T-helper 1 cell treated with Interleukin-12 subunit alpha and Interleukin-12 subunit beta and Interleukin-4 antibody, amounts not matched to agents 30 μg/mL and 1 μg/mL, for 36 hours (primary cell): ENCODE measurements at regions not wholly inside any gene's neighbourhood (a gene's known extent, or its start where the extent isn't known, plus 50 kb on each side); places are given as distances from the start of the nearest gene placed in this dataset.

Source experiments
- H3K27ac Mint-ChIP-seq: one replicate; pipeline ENCODE4 v1.8.0; 2021; ENCODE audit warnings: mild to moderate bottlenecking, mixed read lengths
- H3K27me3 Mint-ChIP-seq: one replicate; pipeline ENCODE4 v1.8.0; 2021; ENCODE audit warnings: low read depth, mixed read lengths
- H3K36me3 Mint-ChIP-seq: one replicate; pipeline ENCODE4 v1.8.0; 2021; ENCODE audit warnings: low read depth, mixed read lengths
- H3K4me1 Mint-ChIP-seq: one replicate; pipeline ENCODE4 v1.8.0; 2021; ENCODE audit warnings: low read depth, mixed read lengths
- H3K4me3 Mint-ChIP-seq: one replicate; pipeline ENCODE4 v1.8.0; 2021; ENCODE audit warnings: mild to moderate bottlenecking, moderate library complexity, mixed read lengths
- H3K9me3 Mint-ChIP-seq: one replicate; pipeline ENCODE4 v1.8.0; 2021; ENCODE audit warnings: mixed read lengths

DNA sequence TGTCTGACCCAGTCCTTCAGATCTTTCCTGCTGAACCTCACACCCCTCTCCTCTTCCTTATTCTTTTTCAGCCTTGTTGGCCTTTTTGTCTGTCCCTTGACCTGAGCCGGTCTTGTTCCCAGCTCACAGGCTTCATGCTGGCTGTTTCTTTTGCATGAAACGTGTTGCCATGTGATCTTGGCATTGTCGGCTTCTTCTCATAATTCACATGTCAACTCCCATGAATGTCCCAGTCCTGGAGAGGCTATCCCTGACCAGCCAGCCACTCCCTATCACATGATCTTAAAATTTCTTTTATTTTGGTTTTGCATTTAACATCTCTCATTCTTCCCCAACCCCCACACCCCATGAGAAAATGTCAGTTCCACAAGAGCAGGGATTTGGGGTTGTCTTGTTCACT, 131.2 kb upstream of the TSHZ2 start:
- H3K4me1 Mint-ChIP-seq = no peaks in the 10 kb centered on the region
- no peaks in the 10 kb centered on the region for H3K27me3 Mint-ChIP-seq
- no peaks in the 10 kb centered on the region for H3K36me3 Mint-ChIP-seq
- no peaks in the 10 kb centered on the region for H3K9me3 Mint-ChIP-seq
- H3K27ac Mint-ChIP-seq = no peak overlapping the region
- no peak overlapping the region for H3K4me3 Mint-ChIP-seq

DNA sequence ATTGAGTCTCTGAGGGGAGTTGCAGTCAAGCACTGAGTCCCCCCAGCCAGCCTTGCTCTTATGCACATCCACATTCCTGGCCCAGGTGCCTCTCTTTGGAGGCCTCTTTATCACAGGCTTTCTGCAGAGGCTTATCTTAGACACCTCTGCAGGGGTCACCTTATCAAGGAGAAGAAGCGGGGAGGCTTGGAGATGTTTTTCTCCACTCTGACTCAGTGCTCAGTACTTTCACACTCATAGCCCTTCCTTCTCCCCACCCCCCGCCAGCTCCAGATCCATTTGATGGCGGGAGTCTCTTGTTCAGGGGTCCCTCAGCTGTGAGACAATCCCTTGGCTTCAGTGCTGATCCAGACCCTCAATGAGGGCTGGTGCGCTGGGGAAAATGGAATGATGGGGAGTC, 132.1 kb upstream of the TSHZ2 start:
- H3K27ac Mint-ChIP-seq = no peak overlapping the region
- no peaks in the 10 kb centered on the region for H3K9me3 Mint-ChIP-seq
- no peaks in the 10 kb centered on the region for H3K36me3 Mint-ChIP-seq
- no peaks in the 10 kb centered on the region for H3K4me1 Mint-ChIP-seq
- H3K27me3 Mint-ChIP-seq = no peaks in the 10 kb centered on the region
- H3K4me3 Mint-ChIP-seq = no peak overlapping the region

DNA sequence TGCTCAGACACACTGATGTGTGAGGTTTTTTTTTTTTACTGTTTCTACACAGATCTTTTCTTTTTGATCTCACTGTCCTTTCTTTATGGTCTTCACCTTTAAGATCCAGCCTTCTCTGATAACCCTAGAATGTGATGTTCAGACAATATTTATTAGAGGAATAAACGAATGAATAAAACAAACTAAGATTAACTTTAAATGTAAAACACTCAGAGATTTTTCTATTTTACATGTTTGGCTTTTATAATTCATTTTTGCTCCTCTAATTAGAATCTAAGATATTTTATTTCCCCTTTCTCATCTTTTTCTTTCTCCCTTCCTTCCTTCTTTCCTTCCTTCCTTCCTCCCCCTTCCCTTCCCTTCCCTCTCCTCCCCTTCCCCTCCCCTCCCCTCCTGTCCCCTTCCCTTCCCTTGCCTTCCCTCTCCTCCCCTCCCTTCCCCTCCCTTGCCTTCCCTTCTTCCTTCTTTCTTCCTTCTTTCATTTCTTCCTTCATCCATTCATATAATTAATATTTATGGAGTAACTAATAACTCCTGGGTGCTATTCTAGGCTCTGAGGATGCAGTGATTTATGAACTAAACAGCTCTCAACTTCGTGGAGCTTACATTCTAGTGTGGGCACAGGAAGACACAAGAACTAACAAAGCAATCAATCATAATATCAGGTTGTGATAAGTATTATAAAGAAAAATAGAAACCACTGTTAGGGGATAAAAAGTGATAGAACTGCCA, 133.5 kb upstream of the TSHZ2 start:
- H3K9me3 Mint-ChIP-seq = no peaks in the 10 kb centered on the region
- H3K4me3 Mint-ChIP-seq = no peak overlapping the region
- no peaks in the 10 kb centered on the region for H3K27me3 Mint-ChIP-seq
- no peak overlapping the region for H3K27ac Mint-ChIP-seq
- no peaks in the 10 kb centered on the region for H3K4me1 Mint-ChIP-seq
- H3K36me3 Mint-ChIP-seq = no peaks in the 10 kb centered on the region

DNA sequence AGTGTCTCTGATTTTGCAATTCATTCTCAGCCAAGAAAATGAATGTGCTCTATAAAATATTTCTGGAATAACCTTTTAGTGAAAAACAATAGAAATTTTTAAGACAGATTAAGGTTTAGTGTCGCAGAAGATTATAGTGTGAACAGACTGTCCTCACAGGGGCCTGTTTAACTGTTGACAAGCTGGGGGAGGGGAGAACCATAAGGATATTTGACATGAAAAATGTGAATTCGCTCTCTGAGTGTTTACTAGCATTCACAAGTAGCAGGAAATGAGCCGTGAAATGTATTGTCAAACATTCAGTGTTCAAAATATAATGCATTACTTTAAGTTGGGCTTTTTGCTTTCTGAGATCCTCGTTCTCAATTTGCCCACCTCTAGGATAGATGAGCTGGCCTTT, 134.8 kb upstream of the TSHZ2 start:
- Mint-ChIP-seq H3K27ac (no peak overlapping the region), H3K27me3 (no peaks in the 10 kb centered on the region), H3K36me3 (no peaks in the 10 kb centered on the region), H3K9me3 (no peaks in the 10 kb centered on the region), H3K4me1 (no peaks in the 10 kb centered on the region), H3K4me3 (no peak overlapping the region)

DNA sequence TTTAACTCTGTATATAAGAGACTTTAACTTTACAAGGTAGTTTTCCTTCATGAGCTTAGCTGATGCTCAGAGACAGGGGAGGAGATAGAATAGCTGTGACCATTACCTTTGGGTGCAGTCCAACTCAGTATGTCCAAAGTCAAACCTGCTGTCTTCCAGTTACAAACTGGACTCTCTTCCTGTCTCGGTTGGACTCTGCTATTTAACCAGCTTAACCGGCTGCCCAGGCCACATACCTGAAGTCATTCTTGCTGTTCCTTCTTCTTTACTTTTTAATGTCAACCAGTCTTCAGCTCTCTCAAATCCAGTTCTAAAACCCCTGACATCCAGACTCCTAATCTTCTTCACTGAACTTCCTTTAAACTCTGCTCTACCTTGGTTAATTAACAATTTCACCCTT, 138.3 kb upstream of the TSHZ2 start:
- Mint-ChIP-seq H3K4me1 (no peaks in the 10 kb centered on the region), H3K9me3 (peaks cover 5% of the 10 kb centered on the region), H3K4me3 (no peak overlapping the region), H3K27ac (no peak overlapping the region), H3K36me3 (no peaks in the 10 kb centered on the region), H3K27me3 (no peaks in the 10 kb centered on the region)

DNA sequence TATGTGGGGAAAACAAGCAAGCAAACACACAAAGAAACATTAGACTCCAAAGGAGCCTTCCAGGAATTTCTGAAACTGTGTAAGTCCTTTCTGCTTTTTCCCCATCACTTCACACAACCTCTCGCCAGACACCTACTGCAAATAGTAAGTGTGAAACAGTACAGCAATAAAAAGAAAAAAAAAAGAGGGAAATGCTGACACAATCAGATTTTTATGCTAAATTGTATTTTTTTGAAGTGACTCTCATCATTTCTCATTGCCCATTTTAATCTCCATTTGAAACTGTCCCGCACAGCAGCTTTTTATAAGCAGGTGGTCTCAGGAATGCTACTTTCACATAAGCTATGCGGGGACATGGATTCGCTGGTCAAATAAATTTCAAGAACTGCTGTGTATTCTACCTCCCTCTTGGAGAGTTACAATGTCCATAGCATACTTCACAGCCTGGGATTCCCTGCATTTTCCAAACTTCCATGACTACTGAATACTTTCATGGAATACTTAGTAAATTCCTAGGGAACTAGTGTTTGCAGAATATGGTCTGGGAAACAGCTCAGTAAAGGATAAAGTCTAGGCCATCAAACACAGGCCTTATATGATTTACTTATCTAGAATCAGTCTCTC, 139.9 kb upstream of the TSHZ2 start:
- Mint-ChIP-seq H3K27me3 (no peaks in the 10 kb centered on the region), H3K4me1 (no peaks in the 10 kb centered on the region), H3K36me3 (no peaks in the 10 kb centered on the region)

DNA sequence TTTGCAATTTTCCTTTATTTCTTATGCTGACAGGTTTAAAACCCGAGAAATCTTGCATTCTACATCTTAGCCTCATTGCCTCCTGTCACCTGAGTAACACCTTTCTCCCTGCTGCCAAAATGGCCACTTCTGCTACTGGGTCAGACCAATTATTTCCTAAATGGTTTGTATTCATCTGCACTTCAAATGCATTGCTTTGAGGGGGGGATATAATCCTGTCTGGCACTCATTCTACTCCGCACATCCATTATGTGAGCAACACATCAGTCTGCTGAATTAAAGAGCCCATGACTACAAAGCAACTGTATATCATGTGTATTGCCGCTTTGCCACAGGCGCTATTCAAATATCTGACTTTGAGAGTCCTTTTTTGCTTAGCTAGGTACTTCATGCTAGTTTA, 141.6 kb upstream of the TSHZ2 start:
- H3K4me1 Mint-ChIP-seq = no peaks in the 10 kb centered on the region
- H3K4me3 Mint-ChIP-seq = no peak overlapping the region
- H3K27me3 Mint-ChIP-seq = no peaks in the 10 kb centered on the region
- H3K36me3 Mint-ChIP-seq = no peaks in the 10 kb centered on the region
- H3K27ac Mint-ChIP-seq = no peak overlapping the region
- peaks cover 5% of the 10 kb centered on the region for H3K9me3 Mint-ChIP-seq

More for the DNA sequence above, 139.9 kb upstream of the TSHZ2 start:
- no peak overlapping the region for H3K27ac Mint-ChIP-seq
- no peak overlapping the region for H3K4me3 Mint-ChIP-seq
- peaks cover 5% of the 10 kb centered on the region for H3K9me3 Mint-ChIP-seq

DNA sequence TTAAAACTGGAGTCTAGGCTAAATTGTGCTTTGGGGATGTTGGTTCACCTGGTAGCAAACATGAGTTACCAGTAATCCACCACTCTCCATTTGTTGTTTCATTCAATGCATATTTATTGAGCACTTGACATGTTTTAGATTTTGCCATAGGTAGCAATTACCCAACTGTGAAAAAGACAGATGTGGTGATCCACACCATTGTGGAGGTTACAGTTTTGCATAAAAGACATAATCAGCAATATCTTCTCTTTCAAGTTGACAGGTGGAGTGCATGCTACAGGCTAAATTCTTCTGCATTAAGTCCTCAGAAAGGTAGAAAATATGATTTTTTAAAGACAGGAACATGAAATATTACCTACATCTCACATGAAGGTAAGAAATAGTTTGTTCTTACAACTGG, 143.0 kb upstream of the TSHZ2 start:
- Mint-ChIP-seq H3K27me3 (no peaks in the 10 kb centered on the region), H3K9me3 (peaks cover 5% of the 10 kb centered on the region), H3K36me3 (no peaks in the 10 kb centered on the region), H3K4me1 (peaks cover 3% of the 10 kb centered on the region), H3K4me3 (no peak overlapping the region), H3K27ac (no peak overlapping the region)

DNA sequence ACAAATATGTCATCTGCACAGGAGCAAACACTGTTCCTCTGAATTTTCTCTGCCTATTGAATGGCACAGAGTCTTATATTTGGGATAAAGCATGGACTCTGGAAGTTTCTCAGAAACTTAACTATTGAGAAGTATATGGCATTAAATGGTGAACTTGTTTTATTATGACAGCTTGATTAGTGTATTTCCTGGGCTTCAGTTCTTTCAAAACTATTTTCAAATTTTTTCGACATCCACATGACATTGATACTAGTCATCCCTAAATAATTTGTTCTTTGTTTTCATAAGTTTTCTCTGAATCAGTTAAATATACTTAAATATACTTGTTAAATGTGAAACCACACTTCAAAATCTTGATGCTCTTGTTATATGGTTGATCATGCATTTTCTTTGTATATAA, 144.0 kb upstream of the TSHZ2 start:
- H3K36me3 Mint-ChIP-seq = no peaks in the 10 kb centered on the region
- no peak overlapping the region for H3K4me3 Mint-ChIP-seq
- peaks cover 5% of the 10 kb centered on the region for H3K9me3 Mint-ChIP-seq

DNA sequence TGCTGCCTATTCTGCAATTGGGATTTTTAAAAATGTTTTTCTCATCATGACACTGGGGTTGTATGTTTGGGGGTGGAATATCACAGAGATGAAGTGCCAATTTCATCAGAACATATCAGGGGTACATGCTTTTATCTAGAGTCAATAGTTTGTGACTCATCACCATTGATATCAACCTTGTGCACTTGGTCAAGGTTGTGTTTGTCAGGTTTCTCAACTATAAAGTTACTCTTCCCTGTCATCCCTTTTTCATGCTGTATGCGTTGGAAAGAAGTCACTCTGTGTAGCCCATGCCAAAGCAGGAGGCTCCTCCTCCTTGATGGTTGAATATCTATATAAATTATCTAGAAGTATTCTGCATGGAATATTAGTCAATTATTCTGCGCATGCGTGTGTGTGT, 145.4 kb upstream of the TSHZ2 start:
- peaks cover 5% of the 10 kb centered on the region for H3K9me3 Mint-ChIP-seq
- H3K27ac Mint-ChIP-seq = no peak overlapping the region
- H3K4me3 Mint-ChIP-seq = no peak overlapping the region
- no peaks in the 10 kb centered on the region for H3K27me3 Mint-ChIP-seq
- H3K4me1 Mint-ChIP-seq = peaks cover 3% of the 10 kb centered on the region
- H3K36me3 Mint-ChIP-seq = no peaks in the 10 kb centered on the region

More for the DNA sequence above, 144.0 kb upstream of the TSHZ2 start:
- no peak overlapping the region for H3K27ac Mint-ChIP-seq
- H3K4me1 Mint-ChIP-seq = peaks cover 3% of the 10 kb centered on the region
- no peaks in the 10 kb centered on the region for H3K27me3 Mint-ChIP-seq

DNA sequence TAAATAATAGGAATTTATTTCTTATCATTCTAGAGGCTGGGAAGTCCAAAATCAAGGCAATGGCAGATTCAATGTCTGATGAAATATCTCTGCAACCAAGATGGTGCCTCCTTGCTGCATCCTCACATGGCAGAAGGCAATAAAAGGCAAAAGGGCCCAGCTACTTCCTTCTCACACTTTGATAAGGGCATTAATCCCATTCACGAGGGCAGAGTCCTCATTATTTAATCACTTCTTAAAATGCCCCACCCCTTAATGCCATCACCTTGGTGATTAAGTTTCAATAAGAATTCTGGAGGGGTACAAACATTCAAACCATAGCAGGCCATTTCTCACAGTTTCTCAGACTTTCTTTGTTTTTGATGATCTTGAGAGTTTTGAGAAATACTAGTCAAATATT, 145.8 kb upstream of the TSHZ2 start:
- peaks cover 3% of the 10 kb centered on the region for H3K4me1 Mint-ChIP-seq
- no peak overlapping the region for H3K4me3 Mint-ChIP-seq
- H3K27me3 Mint-ChIP-seq = no peaks in the 10 kb centered on the region
- no peaks in the 10 kb centered on the region for H3K36me3 Mint-ChIP-seq
- peaks cover 5% of the 10 kb centered on the region for H3K9me3 Mint-ChIP-seq
- no peak overlapping the region for H3K27ac Mint-ChIP-seq

DNA sequence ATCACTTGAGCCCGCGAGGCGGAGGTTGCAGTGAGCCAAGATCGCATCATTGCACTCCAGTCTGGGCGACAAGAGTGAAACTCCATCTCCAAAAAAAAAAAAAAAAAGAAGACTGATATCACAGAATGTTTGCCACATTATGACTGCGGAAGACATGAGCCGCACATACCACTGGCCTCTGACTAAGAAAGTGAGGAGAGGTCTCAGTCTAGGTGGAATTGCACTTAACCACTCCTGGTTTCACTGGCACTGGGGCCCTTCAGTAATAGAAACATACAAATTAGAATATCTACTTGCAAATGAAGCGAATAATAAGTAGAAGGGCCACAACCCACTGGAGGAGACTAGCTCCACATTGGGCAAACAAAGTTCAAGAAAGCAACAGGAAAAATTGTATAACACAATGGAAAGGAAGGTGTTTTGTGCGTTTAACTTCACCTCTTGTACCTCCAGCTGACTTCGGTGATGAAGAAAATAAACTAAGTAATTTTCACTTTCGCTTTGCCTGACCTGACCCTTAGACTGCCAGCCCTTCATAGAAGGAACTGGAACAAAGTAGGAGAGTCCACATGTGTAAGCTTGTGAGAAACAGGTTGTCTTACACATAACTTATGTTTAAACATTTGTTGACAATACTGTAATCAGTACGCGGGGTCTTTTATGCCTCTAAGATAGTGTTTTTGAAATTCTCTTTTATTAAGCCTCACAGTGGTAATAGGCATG, 147.5 kb upstream of the TSHZ2 start:
- no peak overlapping the region for H3K27ac Mint-ChIP-seq

DNA sequence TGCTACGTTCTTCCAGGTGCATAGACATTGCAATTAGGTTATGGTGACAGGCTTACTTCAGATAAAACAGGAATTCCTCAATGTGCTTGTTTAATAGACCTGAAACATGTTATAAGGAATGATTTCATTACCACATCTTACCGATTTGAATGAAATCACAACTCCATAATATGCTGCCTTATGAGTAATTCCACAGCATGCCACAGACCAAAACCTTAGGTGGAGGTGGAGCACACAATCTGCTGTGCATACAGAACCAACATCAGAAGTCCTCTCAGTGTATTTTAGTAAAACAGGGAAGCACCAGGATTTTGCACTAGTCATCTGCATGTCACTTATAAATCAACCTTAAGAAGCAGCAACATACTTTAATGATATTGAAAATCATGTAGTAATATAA, 148.9 kb upstream of the TSHZ2 start:
- Mint-ChIP-seq H3K27me3 (no peaks in the 10 kb centered on the region), H3K9me3 (no peaks in the 10 kb centered on the region), H3K4me1 (peaks cover 3% of the 10 kb centered on the region), H3K4me3 (no peak overlapping the region), H3K27ac (no peak overlapping the region), H3K36me3 (no peaks in the 10 kb centered on the region)

More for the DNA sequence above, 147.5 kb upstream of the TSHZ2 start:
- no peaks in the 10 kb centered on the region for H3K36me3 Mint-ChIP-seq
- H3K4me1 Mint-ChIP-seq = peaks cover 3% of the 10 kb centered on the region
- H3K27me3 Mint-ChIP-seq = no peaks in the 10 kb centered on the region
- no peak overlapping the region for H3K4me3 Mint-ChIP-seq
- peaks cover 1% of the 10 kb centered on the region for H3K9me3 Mint-ChIP-seq

DNA sequence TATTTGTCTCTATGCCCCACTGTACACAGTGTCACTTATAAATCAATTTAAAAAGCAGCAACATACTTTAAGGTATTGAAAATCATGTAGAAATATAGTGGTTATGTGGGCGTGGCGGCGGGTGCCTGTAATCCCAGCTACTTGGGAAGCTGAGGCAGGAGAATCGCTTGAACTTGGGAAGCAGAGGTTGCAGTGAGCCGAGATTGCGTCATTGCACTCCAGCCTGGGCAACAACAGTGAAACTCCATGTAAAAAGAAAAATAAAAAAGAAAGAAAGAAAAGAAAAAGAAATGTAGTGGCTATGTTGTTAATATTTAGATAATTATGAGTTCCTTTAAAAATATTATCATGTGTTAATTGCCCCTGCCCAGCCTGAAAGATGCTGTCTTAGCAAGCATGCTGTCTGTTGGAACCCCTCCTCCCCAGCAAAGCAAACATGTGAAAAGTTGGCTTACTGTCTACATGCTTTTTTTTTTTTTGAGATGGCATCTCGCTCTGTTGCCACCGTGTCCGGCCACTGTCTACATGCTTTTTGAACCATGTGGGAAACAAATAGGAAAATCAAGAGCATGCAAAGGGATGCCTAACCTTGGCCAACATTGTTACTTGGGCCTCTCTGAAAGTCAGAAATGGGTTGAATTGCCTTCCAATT, 151.4 kb upstream of the TSHZ2 start:
- Mint-ChIP-seq H3K9me3 (no peaks in the 10 kb centered on the region), H3K27ac (no peak overlapping the region)

DNA sequence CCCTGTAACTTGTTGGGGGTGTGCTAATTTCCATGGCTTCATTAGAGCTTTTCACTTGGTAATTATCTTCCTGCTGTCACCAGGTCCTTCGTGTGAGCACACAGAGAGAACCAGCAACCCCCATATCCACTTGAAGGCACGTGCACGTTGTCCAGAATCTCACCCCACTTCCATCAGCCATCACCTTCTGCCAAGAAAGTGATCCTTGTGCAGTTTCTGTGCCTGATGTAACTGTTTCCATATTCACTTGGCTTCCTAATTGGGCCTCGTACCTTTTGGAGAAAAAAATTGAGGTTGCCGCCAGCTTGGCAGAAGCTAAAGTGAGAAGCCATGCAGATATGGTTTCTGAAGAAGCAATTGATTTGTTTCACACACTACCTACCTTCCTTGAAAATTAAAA, 153.7 kb upstream of the TSHZ2 start:
- H3K27ac Mint-ChIP-seq = no peak overlapping the region
- no peaks in the 10 kb centered on the region for H3K9me3 Mint-ChIP-seq
- H3K4me3 Mint-ChIP-seq = no peak overlapping the region
- H3K36me3 Mint-ChIP-seq = no peaks in the 10 kb centered on the region
- H3K27me3 Mint-ChIP-seq = no peaks in the 10 kb centered on the region
- no peaks in the 10 kb centered on the region for H3K4me1 Mint-ChIP-seq

More for the DNA sequence above, 151.4 kb upstream of the TSHZ2 start:
- Mint-ChIP-seq H3K36me3 (no peaks in the 10 kb centered on the region), H3K4me1 (peaks cover 3% of the 10 kb centered on the region), H3K4me3 (no peak overlapping the region), H3K27me3 (no peaks in the 10 kb centered on the region)
